ENCODE measurements at regions not wholly inside any gene's neighbourhood (a gene's known extent, or its start where the extent isn't known, plus 50 kb on each side); places are given as distances from the start of the nearest gene placed in this dataset.

GRCh38 chr10:42937048-42937447 lies 139.8 kb upstream of the RET start:
- Histone ChIP-seq H3K4me3 (no peak overlapping the region), H3K27me3 (peaks cover 36% of the 10 kb centered on the region), H3K4me1 (peaks cover 13% of the 10 kb centered on the region), H3K36me3 (no peaks in the 10 kb centered on the region), H3K9me3 (no peaks in the 10 kb centered on the region), H3K27ac (no peak overlapping the region)
- 92% methylated on average over 6 of the region's 7 CpGs for WGBS
- DNase-seq (ENCODE audit: low spot score in 2 of 2), result peak in 1 of 2 donors; percentile 48
- no peak for TF ChIP-seq POLR2A (IDR thresholded peaks at IDR 0.05)
- no peak for TF ChIP-seq EP300 (IDR thresholded peaks at IDR 0.05)
- no peak for TF ChIP-seq POLR2AphosphoS5 (IDR thresholded peaks at IDR 0.05)
- TF ChIP-seq CTCF (IDR thresholded peaks at IDR 0.05), result no peak

- H3K27ac ChIP-seq, result no peak overlapping the region
- WGBS, result 76% methylated on average over 8 of the region's 8 CpGs
- no peaks in the 10 kb centered on the region for H3K9me3 ChIP-seq
- TF ChIP-seq POLR2A (IDR thresholded peaks at IDR 0.05), result no peak
- TF ChIP-seq EP300 (IDR thresholded peaks at IDR 0.05), result no peak
- TF ChIP-seq CTCF (IDR thresholded peaks at IDR 0.05), result no peak
- no peak for TF ChIP-seq POLR2AphosphoS5 (IDR thresholded peaks at IDR 0.05)
- no peak overlapping the region for H3K4me3 ChIP-seq
- H3K27me3 ChIP-seq, result peaks cover 29% of the 10 kb centered on the region
- peak in 1 of 2 donors; percentile 53 for DNase-seq (ENCODE audit: low spot score in 2 of 2)
- H3K4me1 ChIP-seq, result peaks cover 12% of the 10 kb centered on the region
- no peaks in the 10 kb centered on the region for H3K36me3 ChIP-seq
Observed at GRCh38 chr10:42937649-42938180, 139.2 kb upstream of the RET start.

- Histone ChIP-seq H3K9me3 (no peaks in the 10 kb centered on the region), H3K4me1 (peaks cover 6% of the 10 kb centered on the region), H3K36me3 (no peaks in the 10 kb centered on the region), H3K27ac (no peak overlapping the region), H3K4me3 (no peak overlapping the region), H3K27me3 (peaks cover 23% of the 10 kb centered on the region)
- no peak for TF ChIP-seq CTCF (IDR thresholded peaks at IDR 0.05)
- no peak for TF ChIP-seq EP300 (IDR thresholded peaks at IDR 0.05)
- no peak for TF ChIP-seq POLR2AphosphoS5 (IDR thresholded peaks at IDR 0.05)
- no peak for TF ChIP-seq POLR2A (IDR thresholded peaks at IDR 0.05)
- peak in 1 of 2 donors; percentile 56 for DNase-seq (ENCODE audit: low spot score in 2 of 2)
- WGBS, result 84% methylated on average over 8 of the region's 8 CpGs
Observed at GRCh38 chr10:42938351-42938750, 138.5 kb upstream of the RET start.

GRCh38 chr10:42939237-42939636 lies 137.6 kb upstream of the RET start:
- WGBS, result 84% methylated on average over 10 of the region's 11 CpGs

More at GRCh38 chr10:42939237-42939636, 137.6 kb upstream of the RET start:
- DNase-seq (ENCODE audit: low spot score in 2 of 2), result no peak
- H3K4me3 ChIP-seq, result no peak overlapping the region
- TF ChIP-seq POLR2A (IDR thresholded peaks at IDR 0.05) (no peak), EP300 (IDR thresholded peaks at IDR 0.05) (no peak), POLR2AphosphoS5 (IDR thresholded peaks at IDR 0.05) (no peak), CTCF (IDR thresholded peaks at IDR 0.05) (no peak)
- no peaks in the 10 kb centered on the region for H3K36me3 ChIP-seq
- peaks cover 14% of the 10 kb centered on the region for H3K27me3 ChIP-seq
- H3K4me1 ChIP-seq, result no peaks in the 10 kb centered on the region
- no peaks in the 10 kb centered on the region for H3K9me3 ChIP-seq
- no peak overlapping the region for H3K27ac ChIP-seq

All from suprapubic skin (tissue), 4 donors.